GM12874 (cell line): ENCODE measurements at regions not wholly inside any gene's neighbourhood (a gene's known extent, or its start where the extent isn't known, plus 50 kb on each side); places are given as distances from the start of the nearest gene placed in this dataset.

Experiments used
- CTCF ChIP-seq: IDR thresholded peaks from 2 replicates; pipeline ENCODE4 v1.5.1; 2011; ENCODE audit warnings: low read depth, mild to moderate bottlenecking, control low read depth, low read length, moderate library complexity; ENCODE audit not compliant: insufficient read depth

- no peak for TF ChIP-seq CTCF
Observed at GRCh38 chr3:4006288-4006687, 207.1 kb downstream of the LRRN1 start.

- TF ChIP-seq CTCF: no peak
Observed at GRCh38 chr3:4008205-4008604, 209.0 kb downstream of the LRRN1 start.

GRCh38 chr3:4011166-4011565, 211.9 kb downstream of the LRRN1 start:
- no peak for TF ChIP-seq CTCF

- no peak for TF ChIP-seq CTCF
Observed at GRCh38 chr3:4015426-4015825, 216.2 kb downstream of the LRRN1 start.

GRCh38 chr3:4019501-4019900, 220.3 kb downstream of the LRRN1 start:
- no peak for TF ChIP-seq CTCF

- no peak for TF ChIP-seq CTCF
Observed at GRCh38 chr3:4021162-4021561, 221.9 kb downstream of the LRRN1 start.

- no peak for TF ChIP-seq CTCF
Observed at GRCh38 chr3:4029135-4029534, 229.9 kb downstream of the LRRN1 start.

- no peak for TF ChIP-seq CTCF
Observed at GRCh38 chr3:4030624-4031023, 231.4 kb downstream of the LRRN1 start.
